Astrocyte of the spinal cord (primary cell): ENCODE measurements at regions not wholly inside any gene's neighbourhood (a gene's known extent, or its start where the extent isn't known, plus 50 kb on each side); places are given as distances from the start of the nearest gene placed in this dataset.

Source experiments
- DNase-seq: peaks from one replicate; pipeline ENCODE4 v3.0.0; 2011; ENCODE audit warnings: low read depth, low spot score
- H3K4me3 ChIP-seq: 2 replicates; pipeline ENCODE4 v1.5.1; 2011; ENCODE audit warnings: low read depth, mild to moderate bottlenecking, low read length, moderate library complexity
- CTCF ChIP-seq: IDR thresholded peaks from 2 replicates; pipeline ENCODE4 v1.5.1; 2012; ENCODE audit warnings: low read depth, mild to moderate bottlenecking, low read length, inconsistent platforms
- in situ Hi-C: cut with HindIII; loops from 2 replicates; pipeline ENCODE4 v1.10.0; 2017; ENCODE audit warnings: low sequenced_read_pairs

DNA sequence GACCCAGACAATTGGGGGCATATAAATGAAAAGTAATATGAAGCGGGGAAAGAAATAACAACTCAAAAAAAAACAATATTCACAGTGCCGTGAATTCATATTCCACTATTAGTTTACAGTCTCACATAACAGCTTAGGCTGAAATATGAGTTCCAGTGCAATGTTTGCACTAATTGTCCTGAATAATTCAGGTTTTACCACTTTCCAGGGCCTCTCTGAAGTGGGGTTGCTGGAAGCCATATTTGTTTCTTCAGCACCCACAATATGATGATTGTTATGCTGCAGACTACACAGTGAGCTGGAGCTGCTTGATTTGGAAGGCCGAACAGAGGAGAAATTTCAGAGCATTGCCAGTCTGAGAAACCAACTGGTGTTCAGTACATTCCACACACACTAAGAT is 894.5 kb upstream of the ACVR2A start:
- no peak for TF ChIP-seq CTCF
- DNase-seq = no peak
- in situ Hi-C loops = no loop called here
- no peak overlapping the region for H3K4me3 ChIP-seq

GRCh38 chr2:146949400-146949799 is 895.4 kb upstream of the ACVR2A start:
- DNase-seq = no peak
- in situ Hi-C loops = no loop called here
- H3K4me3 ChIP-seq = no peak overlapping the region
- no peak for TF ChIP-seq CTCF

GRCh38 chr2:146944601-146945000 is 900.2 kb upstream of the ACVR2A start:
- DNase-seq = no peak
- in situ Hi-C loops = no loop called here
- no peak overlapping the region for H3K4me3 ChIP-seq
- TF ChIP-seq CTCF = no peak

- TF ChIP-seq CTCF = no peak
- no peak overlapping the region for H3K4me3 ChIP-seq
- DNase-seq = no peak
- in situ Hi-C loops = no loop called here
Measured at GRCh38 chr2:146939991-146940685, 904.7 kb upstream of the ACVR2A start.

- no peak for DNase-seq
- in situ Hi-C loops = no loop called here
- TF ChIP-seq CTCF = no peak
- no peak overlapping the region for H3K4me3 ChIP-seq
Measured at GRCh38 chr2:146934921-146935320, 909.9 kb upstream of the ACVR2A start.

- H3K4me3 ChIP-seq = no peak overlapping the region
- DNase-seq = no peak
- in situ Hi-C loops = no loop called here
- TF ChIP-seq CTCF = no peak
Measured at GRCh38 chr2:146931109-146931508, 913.7 kb upstream of the ACVR2A start.
